ENCODE measurements at regions not wholly inside any gene's neighbourhood (a gene's known extent, or its start where the extent isn't known, plus 50 kb on each side); places are given as distances from the start of the nearest gene placed in this dataset.
"Not testable (repeated sequence)": the region's sequence is repeated elsewhere in the genome, so short reads cannot be mapped to it uniquely, and the experiment has no call there.

- H3K36me3 Mint-ChIP-seq = no peaks in the 10 kb centered on the region
- H3K27ac Mint-ChIP-seq = peak overlapping the region; percentile 21
- no peak for DNase-seq
- POLR2A ChIA-PET = interaction anchor here (0.6 to 1.5 kb wide), 2 partner anchors 68 to 74 kb away, joined by 3 to 6 read pairs; no protein-coding TSS in a partner anchor
- no peaks in the 10 kb centered on the region for H3K27me3 Mint-ChIP-seq
- no peaks in the 10 kb centered on the region for H3K9me3 Mint-ChIP-seq
- H3K4me1 Mint-ChIP-seq = peaks cover 46% of the 10 kb centered on the region
- no peak for ATAC-seq (ENCODE audit: low read depth)
- peak overlapping the region; percentile 51 for H3K4me3 Mint-ChIP-seq
These were observed 66.7 kb upstream of the ACOT11 start for GRCh38 chr1:54481201-54481884.

GRCh38 chr1:54480525-54480848, 67.5 kb upstream of the ACOT11 start:
- no peak for DNase-seq
- ATAC-seq (ENCODE audit: low read depth) = peak; percentile 44
- Mint-ChIP-seq H3K4me3 (peak overlapping the region; percentile 46), H3K27ac (peak overlapping the region; percentile 76), H3K9me3 (no peaks in the 10 kb centered on the region), H3K36me3 (no peaks in the 10 kb centered on the region), H3K27me3 (no peaks in the 10 kb centered on the region), H3K4me1 (peaks cover 51% of the 10 kb centered on the region)
- POLR2A ChIA-PET = interaction anchor here (1.0 to 1.7 kb wide), 4 partner anchors 9 to 73 kb away, joined by 3 to 6 read pairs (median 4); no protein-coding TSS in a partner anchor

GRCh38 chr1:54479841-54480524, 68.0 kb upstream of the ACOT11 start:
- Mint-ChIP-seq H3K4me1 (peaks cover 50% of the 10 kb centered on the region), H3K4me3 (peak overlapping the region; percentile 46), H3K27me3 (no peaks in the 10 kb centered on the region), H3K36me3 (no peaks in the 10 kb centered on the region), H3K27ac (peak overlapping the region; percentile 76), H3K9me3 (no peaks in the 10 kb centered on the region)
- ATAC-seq (ENCODE audit: low read depth) (no peak), DNase-seq (no peak)
- POLR2A ChIA-PET = interaction anchor here (1.0 to 1.7 kb wide), 4 partner anchors 9 to 72 kb away, joined by 3 to 6 read pairs (median 4); no protein-coding TSS in a partner anchor

- H3K27ac Mint-ChIP-seq = peak overlapping the region; percentile 61
- H3K4me3 Mint-ChIP-seq = no peak overlapping the region
- no peaks in the 10 kb centered on the region for H3K36me3 Mint-ChIP-seq
- H3K27me3 Mint-ChIP-seq = peaks cover 2% of the 10 kb centered on the region
- ATAC-seq (ENCODE audit: low read depth) = no peak
- H3K9me3 Mint-ChIP-seq = no peaks in the 10 kb centered on the region
- H3K4me1 Mint-ChIP-seq = peaks cover 52% of the 10 kb centered on the region
- DNase-seq = no peak
- POLR2A ChIA-PET = interaction anchor here (0.6 to 1.7 kb wide), 3 partner anchors 10 to 65 kb away, joined by 3 to 5 read pairs (median 3); no protein-coding TSS in a partner anchor
These were observed 68.8 kb upstream of the ACOT11 start for GRCh38 chr1:54479251-54479650.

- Mint-ChIP-seq H3K9me3 (no peaks in the 10 kb centered on the region), H3K27ac (peak overlapping the region; percentile 11)
These were observed 70.9 kb upstream of the ACOT11 start for GRCh38 chr1:54477153-54477561.

GRCh38 chr1:54476530-54477109, 70.4 kb upstream of the SSBP3 start:
- POLR2A ChIA-PET = interaction anchor here (0.5 to 3.5 kb wide), 7 partner anchors 11 to 74 kb away, joined by 3 to 24 read pairs (median 4); partner anchors contain the start of gene SSBP3

More at GRCh38 chr1:54477153-54477561, 70.9 kb upstream of the ACOT11 start:
- no peak for DNase-seq
- H3K4me3 Mint-ChIP-seq = peak overlapping the region; percentile 39
- ATAC-seq (ENCODE audit: low read depth) = peak; percentile 41
- peaks cover 3% of the 10 kb centered on the region for H3K36me3 Mint-ChIP-seq
- peaks cover 61% of the 10 kb centered on the region for H3K4me1 Mint-ChIP-seq
- peaks cover 15% of the 10 kb centered on the region for H3K27me3 Mint-ChIP-seq
- POLR2A ChIA-PET = interaction anchor here (0.7 to 3.5 kb wide), 6 partner anchors 10 to 75 kb away, joined by 3 to 24 read pairs (median 4); partner anchors contain the start of gene SSBP3

GRCh38 chr1:54475946-54476516, 69.8 kb upstream of the SSBP3 start:
- peaks cover 3% of the 10 kb centered on the region for H3K36me3 Mint-ChIP-seq
- peaks cover 51% of the 10 kb centered on the region for H3K4me1 Mint-ChIP-seq
- POLR2A ChIA-PET = interaction anchor here (0.5 to 3.5 kb wide), 2 partner anchors 11 to 15 kb away, joined by 5 to 24 read pairs; no protein-coding TSS in a partner anchor
- H3K27me3 Mint-ChIP-seq = peaks cover 15% of the 10 kb centered on the region
- ATAC-seq (ENCODE audit: low read depth) = no peak
- peak overlapping the region; percentile 60 for H3K4me3 Mint-ChIP-seq
- peak overlapping the region; percentile 83 for H3K27ac Mint-ChIP-seq
- H3K9me3 Mint-ChIP-seq = no peaks in the 10 kb centered on the region
- no peak for DNase-seq

More at GRCh38 chr1:54476530-54477109, 70.4 kb upstream of the SSBP3 start:
- peak overlapping the region; percentile 83 for H3K27ac Mint-ChIP-seq
- H3K4me3 Mint-ChIP-seq = peak overlapping the region; percentile 60
- H3K36me3 Mint-ChIP-seq = peaks cover 3% of the 10 kb centered on the region
- H3K9me3 Mint-ChIP-seq = no peaks in the 10 kb centered on the region
- H3K4me1 Mint-ChIP-seq = peaks cover 57% of the 10 kb centered on the region
- peaks cover 15% of the 10 kb centered on the region for H3K27me3 Mint-ChIP-seq
- DNase-seq (no peak), ATAC-seq (ENCODE audit: low read depth) (no peak)

GRCh38 chr1:54475357-54475881, 69.2 kb upstream of the SSBP3 start:
- POLR2A ChIA-PET = interaction anchor here (3.5 kb wide), 1 partner anchor 12 kb away, joined by 24 read pairs; no protein-coding TSS in a partner anchor
- peaks cover 15% of the 10 kb centered on the region for H3K27me3 Mint-ChIP-seq
- H3K27ac Mint-ChIP-seq = peak overlapping the region; percentile 80

GRCh38 chr1:54474310-54475251, 68.4 kb upstream of the SSBP3 start:
- peaks cover 40% of the 10 kb centered on the region for H3K4me1 Mint-ChIP-seq
- peak overlapping the region; percentile 69 for H3K27ac Mint-ChIP-seq
- ATAC-seq (ENCODE audit: low read depth) (peak; percentile 59), DNase-seq (peak; percentile 63)
- H3K4me3 Mint-ChIP-seq = peak overlapping the region; percentile 77
- POLR2A ChIA-PET = interaction anchor here (0.6 to 3.5 kb wide), 2 partner anchors 13 to 71 kb away, joined by 3 to 24 read pairs; no protein-coding TSS in a partner anchor
- no peaks in the 10 kb centered on the region for H3K9me3 Mint-ChIP-seq
- H3K36me3 Mint-ChIP-seq = peaks cover 3% of the 10 kb centered on the region
- H3K27me3 Mint-ChIP-seq = peaks cover 15% of the 10 kb centered on the region

More at GRCh38 chr1:54475357-54475881, 69.2 kb upstream of the SSBP3 start:
- H3K4me1 Mint-ChIP-seq = peaks cover 46% of the 10 kb centered on the region
- H3K4me3 Mint-ChIP-seq = peak overlapping the region; percentile 60
- peaks cover 3% of the 10 kb centered on the region for H3K36me3 Mint-ChIP-seq
- DNase-seq (peak; percentile 61), ATAC-seq (ENCODE audit: low read depth) (peak; percentile 50)
- H3K9me3 Mint-ChIP-seq = no peaks in the 10 kb centered on the region

- peaks cover 28% of the 10 kb centered on the region for H3K4me1 Mint-ChIP-seq
- H3K27me3 Mint-ChIP-seq = peaks cover 15% of the 10 kb centered on the region
- no peak overlapping the region for H3K27ac Mint-ChIP-seq
- no peaks in the 10 kb centered on the region for H3K9me3 Mint-ChIP-seq
- DNase-seq = no peak
- POLR2A ChIA-PET = no interaction called here
- no peak overlapping the region for H3K4me3 Mint-ChIP-seq
- no peak for ATAC-seq (ENCODE audit: low read depth)
- peaks cover 3% of the 10 kb centered on the region for H3K36me3 Mint-ChIP-seq
These were observed 65.4 kb upstream of the SSBP3 start for GRCh38 chr1:54471588-54471987.

GRCh38 chr1:54469444-54469843, 63.2 kb upstream of the SSBP3 start:
- ATAC-seq (ENCODE audit: low read depth); DNase-seq; H3K36me3 Mint-ChIP-seq; H3K4me3 Mint-ChIP-seq; H3K9me3 Mint-ChIP-seq; H3K27ac Mint-ChIP-seq; POLR2A ChIA-PET: not testable (repeated sequence)
- Mint-ChIP-seq H3K27me3 (peaks cover 15% of the 10 kb centered on the region), H3K4me1 (peaks cover 21% of the 10 kb centered on the region)

Data from activated naive CD8-positive, alpha-beta T cell treated with anti-CD3 and anti-CD28 coated beads, Interleukin-2, amount 10 ng/mL, durations not matched to agents 7 days and 5 days (primary cell).